ENCODE measurements at regions not wholly inside any gene's neighbourhood (a gene's known extent, or its start where the extent isn't known, plus 50 kb on each side); places are given as distances from the start of the nearest gene placed in this dataset.
"Not testable (repeated sequence)": the region's sequence is repeated elsewhere in the genome, so short reads cannot be mapped to it uniquely, and the experiment has no call there.

GRCh38 chr4:144799486-144799885, 153.5 kb downstream of the HHIP start:
- no peak for DNase-seq

DNA sequence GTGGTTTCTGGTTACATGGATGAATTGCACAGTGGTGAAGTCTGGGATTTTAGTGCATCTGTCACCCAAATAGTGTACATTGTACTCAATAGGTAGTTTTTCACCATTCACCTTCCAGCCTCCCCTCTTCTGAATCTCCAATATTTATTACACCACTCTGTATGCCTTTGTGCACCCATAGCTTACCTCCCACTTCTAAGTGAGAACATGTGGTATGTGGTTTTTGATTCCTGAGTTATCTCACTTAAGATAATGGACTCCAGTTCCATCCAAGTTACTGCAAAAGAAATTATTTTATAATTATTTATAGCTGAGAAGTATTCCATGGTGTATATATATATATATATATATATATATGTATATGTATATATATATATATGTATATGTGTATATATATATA, 155.8 kb downstream of the HHIP start:
- DNase-seq = no peak

DNA sequence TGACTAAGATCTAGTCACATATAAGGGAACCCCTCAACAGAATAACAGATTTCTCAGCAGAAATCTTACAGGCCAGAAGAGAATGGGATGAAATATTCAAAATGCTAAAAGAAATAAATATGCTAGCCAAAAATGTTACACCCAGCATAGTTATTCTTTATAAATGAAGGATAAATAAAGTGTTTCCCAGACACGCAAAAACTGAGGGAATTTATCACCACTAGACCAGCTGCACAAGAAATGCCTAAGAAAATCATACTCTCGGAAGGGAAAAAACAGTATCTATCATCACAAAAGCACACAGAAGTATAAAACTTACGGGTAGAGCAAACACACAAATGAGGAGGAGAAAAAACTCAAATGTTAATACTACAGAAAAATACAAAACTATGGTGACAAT, 162.1 kb downstream of the HHIP start:
- DNase-seq = no peak

- no peak for DNase-seq
Measured at GRCh38 chr4:144809056-144809640, 163.2 kb downstream of the HHIP start.

DNA sequence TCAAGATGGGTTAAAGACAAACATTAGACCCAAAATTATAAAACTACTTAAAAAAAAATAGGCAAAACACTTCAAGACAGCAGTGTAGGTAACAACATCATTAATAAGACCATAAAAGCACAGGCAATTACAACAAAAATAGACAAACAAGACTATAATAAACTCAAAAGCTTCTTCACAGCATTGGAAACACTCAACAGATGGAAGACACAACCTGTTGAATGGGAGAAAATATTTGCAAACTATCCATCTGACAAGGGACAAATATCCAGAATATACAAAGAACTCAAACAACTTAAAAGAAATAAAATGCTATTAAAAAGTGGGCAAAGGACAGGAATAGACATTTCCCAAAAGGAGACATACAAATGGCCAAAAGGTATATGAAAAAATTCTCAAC, 170.7 kb downstream of the HHIP start:
- no peak for DNase-seq

- DNase-seq = no peak
Measured at GRCh38 chr4:144817081-144817480, 171.1 kb downstream of the HHIP start.

DNA sequence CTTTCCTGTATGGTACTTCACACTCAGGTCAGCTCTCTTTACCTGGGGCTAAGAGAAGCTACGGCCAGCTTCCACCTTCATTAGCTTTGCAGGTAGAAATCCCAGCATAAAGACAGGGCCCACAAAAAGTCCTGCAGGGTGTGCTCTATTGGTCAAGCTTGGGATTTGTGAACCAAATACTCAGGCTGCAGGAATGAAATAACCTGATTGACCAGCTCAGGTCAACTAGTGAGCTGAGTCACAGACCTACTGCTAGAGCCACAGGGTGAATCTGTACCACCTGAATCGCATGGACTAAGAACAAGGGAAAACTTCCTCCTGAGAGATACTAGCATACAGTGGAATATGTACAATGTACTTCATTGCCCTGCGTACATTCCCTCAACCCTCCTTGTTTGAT, 172.2 kb downstream of the HHIP start:
- DNase-seq = no peak

- no peak for DNase-seq
Measured at GRCh38 chr4:144819591-144819990, 173.6 kb downstream of the HHIP start.

DNA sequence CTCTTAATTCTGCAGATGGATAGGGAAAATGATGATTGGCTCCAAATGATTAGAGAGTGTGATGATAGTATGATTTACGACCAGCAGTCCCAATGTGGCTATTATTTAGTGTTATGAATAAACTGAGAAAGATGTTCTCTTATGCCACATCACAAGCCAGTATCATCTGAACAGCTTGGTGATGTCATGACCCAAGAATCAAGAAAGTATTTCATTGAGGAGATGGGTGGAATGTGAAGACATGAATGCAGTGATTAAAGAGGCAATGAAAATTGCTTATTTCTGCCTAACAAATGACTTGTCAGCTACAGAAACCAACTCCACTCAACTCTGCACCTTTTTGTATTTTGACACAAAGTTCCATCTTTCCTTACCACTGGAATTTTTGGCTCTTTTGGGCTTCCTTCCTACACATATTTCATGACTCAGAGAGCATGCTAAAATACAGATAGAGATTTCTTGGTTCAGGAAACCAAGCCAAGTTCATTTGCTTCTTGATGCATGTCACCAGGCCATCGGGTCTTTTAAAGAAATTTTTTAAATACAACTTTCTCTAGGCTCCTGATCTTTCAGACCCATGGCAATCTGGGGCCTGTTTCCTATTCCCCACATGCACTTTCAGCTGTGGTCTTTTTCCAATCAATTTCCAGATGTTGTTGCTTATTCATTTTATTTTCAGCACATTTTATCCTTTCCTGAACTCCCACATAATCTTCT, 174.2 kb downstream of the HHIP start:
- no peak for DNase-seq

- no peak for DNase-seq
Measured at GRCh38 chr4:144820728-144821085, 174.8 kb downstream of the HHIP start.

DNA sequence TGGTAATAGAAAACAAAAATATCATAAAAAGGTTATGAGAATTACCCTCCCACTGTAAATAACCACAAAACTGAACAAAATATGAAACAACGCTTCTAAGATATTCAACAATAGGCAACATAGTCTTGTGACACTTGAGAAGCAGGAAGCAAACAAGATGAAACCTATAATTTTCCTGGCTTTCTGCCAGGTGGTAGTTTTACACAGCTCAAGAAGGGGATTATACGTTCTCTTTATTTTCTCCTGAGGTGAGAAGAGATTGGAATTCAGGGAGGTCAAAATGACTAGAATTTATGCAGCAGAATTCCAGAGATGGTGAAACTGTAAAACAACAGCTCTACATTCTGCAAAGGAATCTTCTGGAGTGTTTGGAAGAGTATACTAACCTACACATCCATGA, 186.0 kb downstream of the HHIP start:
- no peak for DNase-seq

DNA sequence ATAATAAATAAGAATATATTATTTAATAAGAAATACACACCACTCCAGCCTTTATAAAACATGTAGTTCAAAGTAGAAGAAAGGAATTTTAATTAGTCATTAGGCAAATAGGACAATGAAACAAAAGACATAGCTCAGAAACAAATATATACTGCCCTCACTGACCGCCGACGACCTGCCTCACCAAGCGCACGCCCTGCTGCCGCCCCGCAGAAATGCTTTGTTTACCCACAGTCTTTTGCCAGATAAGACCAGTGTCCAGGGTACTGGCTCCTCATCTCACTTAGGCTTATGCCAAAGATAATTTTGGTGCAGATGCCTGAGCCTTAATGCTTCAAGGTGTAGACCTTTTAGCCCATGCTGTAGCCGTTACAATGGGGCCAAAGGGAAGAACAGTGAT, 199.5 kb downstream of the HHIP start:
- no peak for DNase-seq

DNA sequence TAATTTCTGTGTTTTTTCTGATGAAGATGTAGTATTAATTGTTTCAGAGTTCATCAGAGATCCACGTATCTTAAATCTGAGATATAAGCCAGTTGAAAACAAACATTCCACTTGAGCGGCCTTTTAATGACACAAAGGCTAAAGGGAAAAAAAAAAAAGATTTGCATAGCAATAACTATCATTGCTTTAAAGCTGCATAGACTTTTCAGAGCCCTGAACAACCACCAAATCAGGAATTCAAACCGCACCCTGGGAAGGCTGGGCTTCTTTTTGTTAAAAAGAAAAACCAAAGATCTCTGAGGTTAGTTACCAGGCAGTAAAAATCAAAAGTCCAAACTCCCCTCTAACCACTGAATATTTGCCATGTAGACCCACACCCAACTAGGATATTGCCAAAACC, 206.0 kb downstream of the HHIP start:
- no peak for DNase-seq

DNA sequence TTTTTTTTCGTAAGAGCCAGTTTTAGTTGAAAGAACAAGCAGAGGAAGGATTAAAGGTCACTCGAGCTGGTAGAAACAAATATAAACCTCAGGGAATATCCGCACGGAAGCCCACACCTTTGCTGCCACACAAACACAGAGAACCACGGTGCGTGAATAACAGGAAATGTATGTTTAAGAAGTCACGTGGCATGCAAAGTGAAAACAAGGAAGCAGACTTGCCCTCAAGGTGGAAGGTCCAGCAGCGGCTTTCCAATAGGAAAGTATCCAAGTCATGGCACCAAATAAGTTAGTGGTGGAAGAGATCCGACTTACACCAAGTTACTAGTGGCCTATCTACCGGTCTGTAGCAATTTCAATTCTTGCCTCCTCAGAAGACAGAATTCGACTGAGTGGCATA, 215.5 kb downstream of the HHIP start:
- DNase-seq = no peak

- DNase-seq = no peak
Measured at GRCh38 chr4:144862210-144862609, 216.3 kb downstream of the HHIP start.

- DNase-seq = not testable (repeated sequence)
Measured at GRCh38 chr4:144864891-144865290, 218.9 kb downstream of the HHIP start.

DNA sequence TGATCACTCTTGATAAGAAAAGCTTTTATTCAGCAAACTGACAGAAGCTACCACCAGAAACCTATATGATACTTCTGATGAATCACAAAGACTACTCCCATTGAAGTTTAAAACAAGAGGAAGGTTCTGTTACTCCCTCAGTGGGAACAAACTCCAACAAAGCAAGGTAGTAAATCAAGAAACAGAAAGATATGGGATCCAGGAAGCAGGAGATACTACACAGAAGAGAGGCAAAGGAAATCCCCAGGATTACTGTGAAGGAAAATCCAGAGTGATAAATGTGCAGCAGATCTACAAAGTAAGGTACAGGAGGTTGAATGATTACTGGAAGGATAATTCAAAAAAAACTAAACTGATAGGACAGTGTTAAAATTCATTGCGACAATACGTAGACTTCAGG, 222.4 kb downstream of the HHIP start:
- no peak for DNase-seq

DNA sequence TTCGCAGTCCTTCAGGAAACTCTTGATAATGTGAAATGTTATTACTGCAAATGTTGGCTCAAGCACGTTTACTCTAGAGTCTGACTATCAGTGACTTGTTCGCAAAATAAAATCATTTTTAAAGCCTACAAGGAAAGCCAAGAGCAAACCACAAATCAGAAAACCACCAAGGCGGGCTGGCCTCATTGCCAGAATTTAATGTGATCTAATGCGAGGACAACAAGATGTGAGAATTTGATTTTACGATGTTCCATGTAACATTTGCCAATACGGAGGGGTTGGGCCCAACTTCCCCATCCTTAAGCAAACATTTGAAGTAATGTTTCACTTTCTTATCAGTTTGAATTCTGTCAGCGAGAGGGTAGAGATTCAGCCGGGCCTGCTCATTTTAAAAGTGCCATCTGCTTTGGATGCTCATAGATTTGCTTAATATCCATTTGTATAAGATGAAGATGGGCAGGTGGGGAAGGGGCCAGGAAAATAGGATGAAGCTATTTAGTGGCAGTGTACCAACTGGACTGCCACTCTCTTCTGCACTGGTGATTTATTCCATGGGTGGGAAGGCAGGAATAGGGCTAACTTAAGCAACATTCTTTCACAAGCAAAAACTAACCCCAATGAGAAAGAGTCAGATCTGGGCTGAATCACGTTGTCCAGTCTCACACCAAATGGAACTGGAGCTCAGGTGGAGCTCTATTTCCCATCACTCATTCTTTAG, 225.3 kb downstream of the ANAPC10 start:
- DNase-seq = no peak

DNA sequence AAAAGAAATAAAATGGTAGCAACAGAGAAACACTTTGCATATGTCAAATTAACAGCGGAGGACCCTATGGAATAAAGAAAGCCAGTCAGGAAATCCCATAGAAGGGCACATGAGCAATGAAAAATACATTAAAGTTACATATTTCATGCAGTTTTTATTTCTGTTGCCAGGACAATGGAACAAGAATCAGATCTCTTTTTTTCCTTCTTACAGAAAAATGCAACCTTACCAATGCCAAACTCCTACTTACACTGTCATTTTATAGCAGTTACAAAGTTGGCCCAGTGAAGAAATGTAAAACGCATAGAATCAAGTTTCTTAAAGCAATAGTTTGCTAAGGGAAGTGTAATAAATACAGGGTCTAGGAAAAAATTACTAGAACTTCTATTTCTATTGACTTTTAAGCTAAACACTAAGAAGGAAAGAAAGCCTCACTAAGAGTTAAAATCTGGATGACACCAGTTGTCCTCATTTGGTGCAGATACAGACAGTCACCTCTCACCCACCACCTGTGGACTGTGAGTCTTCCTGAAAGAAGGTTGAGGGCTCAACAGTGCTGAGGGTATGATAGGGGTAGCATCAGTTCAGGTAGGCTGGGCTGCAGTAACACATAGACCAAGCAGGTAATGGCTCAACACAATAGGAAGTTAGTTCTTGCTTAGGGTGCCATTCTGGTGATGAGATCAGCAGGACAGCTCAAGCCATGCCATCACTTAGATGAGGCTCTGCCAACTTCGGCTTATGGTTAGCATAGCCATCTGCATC, 224.6 kb downstream of the ANAPC10 start:
- no peak for DNase-seq

GRCh38 chr4:144894573-144894972, 203.4 kb downstream of the ANAPC10 start:
- DNase-seq = peak; percentile 40

- DNase-seq = no peak
Measured at GRCh38 chr4:144899393-144899792, 198.6 kb downstream of the ANAPC10 start.

DNA sequence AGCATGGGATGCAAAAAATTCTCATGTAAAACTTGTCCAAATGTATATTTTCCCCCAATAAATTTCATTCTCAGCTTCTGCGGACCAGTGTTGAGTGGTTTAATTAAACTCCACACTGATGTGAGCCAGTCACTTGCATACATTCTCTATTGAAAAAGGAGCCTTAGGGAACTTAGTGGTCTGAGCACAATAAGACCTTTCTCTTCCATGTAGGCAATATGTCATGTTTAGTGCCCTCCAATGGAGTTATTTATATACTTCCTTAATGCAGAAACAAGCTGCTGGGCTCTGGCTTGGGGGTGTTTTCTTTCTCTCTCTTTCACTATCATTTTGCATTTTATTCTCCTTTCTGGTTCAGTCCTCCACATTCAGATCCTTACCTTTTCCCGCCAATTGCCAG, 196.9 kb downstream of the ANAPC10 start:
- DNase-seq = no peak

DNA sequence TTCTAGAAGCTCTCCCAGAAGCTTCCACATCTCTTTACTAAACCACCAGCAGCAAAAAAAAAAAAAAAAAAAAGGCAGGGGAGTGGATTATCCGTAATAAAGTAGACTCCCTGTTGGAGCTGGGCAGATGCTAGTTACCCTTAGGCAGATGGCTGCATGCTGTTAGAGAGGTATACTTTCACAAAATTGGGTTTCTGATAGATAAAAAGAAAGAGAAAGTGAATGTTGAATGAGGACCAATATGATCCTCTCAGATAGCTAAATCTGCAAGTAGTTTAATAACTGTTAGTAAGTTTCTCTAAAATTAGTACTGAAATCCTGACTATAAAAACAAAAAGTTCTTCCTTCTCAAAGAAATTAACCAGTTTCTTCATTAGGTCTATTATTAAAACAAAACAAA, 195.4 kb downstream of the ANAPC10 start:
- DNase-seq = no peak
